Activated CD4-positive, alpha-beta T cell treated with anti-CD3 and anti-CD28 coated beads, Interleukin-2, Interleukin-6, amounts not matched to agents 100 ng/mL and 50 ng/mL, durations not matched to agents 16 hours and 8 hours (primary cell): ENCODE measurements at regions not wholly inside any gene's neighbourhood (a gene's known extent, or its start where the extent isn't known, plus 50 kb on each side); places are given as distances from the start of the nearest gene placed in this dataset.

Experiments used
- DNase-seq: peaks from one replicate; pipeline ENCODE4 v3.0.0-alpha.2; 2020

DNA sequence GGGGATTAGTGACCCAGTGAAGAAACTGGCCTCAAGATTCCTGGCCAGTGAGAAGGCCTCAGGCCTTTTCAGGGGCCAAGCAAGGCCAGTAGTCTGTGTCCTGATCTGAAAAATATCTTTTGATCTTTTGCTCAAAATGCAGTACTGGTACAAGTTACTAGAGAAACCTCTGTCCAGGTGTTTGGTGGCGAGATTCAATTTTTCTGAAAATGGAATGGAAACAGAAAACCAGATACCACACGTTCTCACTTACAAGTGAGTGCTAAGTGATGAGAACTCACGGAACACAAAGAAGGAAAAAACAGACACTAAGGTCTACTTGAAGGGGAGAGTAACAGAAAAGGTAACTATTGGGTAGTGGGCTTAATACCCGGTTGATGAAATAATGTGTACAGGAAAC is 463.4 kb downstream of the ZIC1 start:
- no peak for DNase-seq

DNA sequence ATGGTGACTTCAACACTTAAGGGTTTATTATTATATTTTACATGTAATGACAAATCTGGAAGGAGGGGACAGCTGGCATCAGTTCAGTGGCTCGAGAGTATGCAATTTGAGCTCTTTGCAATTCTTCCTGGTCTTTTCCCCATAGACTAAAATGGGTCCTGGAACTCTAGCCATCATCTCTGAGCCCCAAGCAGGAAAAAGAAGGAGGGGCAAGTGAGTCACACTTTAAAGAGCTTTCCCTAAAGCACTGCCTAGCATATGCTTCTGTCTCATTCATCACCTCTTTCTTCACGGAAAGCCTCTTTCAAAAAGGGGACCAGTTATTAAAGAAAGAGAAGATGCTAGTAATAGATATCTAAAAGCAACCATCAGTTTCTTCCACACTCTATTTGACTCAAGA is 466.3 kb downstream of the ZIC1 start:
- no peak for DNase-seq

DNA sequence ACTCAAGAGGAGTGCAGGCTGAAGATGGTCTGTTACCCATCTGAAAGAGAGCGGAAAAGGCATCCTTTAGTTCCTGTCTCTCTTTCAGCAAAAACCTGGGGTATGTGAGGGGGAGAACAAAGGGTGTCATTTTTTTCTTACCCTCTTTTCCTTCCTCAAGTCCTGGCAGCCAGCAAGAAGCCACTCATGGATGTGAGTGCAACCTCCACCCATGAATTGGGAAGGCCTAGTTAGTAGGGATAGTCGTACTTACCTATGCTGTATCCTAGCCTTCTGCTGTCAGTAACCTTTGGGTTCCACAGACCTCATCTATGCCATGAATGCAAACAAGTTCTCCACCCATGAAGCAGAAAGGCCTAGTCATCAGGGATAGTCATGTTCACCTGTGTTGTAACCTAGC is 472.8 kb downstream of the ZIC1 start:
- no peak for DNase-seq

DNA sequence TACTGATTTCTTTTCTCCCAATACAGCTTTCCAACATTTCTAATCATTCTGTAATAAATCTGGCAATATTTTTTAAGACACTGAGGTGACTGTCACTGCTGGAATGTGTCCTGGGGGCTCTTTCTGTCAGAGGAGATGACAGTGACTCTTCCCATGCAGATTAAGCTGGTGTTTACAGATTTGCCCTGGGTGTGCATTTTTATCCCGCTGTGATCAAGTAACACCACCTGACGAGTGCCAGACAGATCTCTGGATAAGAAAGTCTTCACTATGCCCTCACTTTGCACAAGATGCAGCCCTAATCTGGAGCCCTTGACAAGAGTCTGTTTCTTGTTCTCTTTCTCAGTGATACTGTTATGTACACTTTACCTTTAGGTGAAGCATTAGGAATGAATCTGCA is 477.7 kb downstream of the ZIC1 start:
- DNase-seq, result no peak

DNA sequence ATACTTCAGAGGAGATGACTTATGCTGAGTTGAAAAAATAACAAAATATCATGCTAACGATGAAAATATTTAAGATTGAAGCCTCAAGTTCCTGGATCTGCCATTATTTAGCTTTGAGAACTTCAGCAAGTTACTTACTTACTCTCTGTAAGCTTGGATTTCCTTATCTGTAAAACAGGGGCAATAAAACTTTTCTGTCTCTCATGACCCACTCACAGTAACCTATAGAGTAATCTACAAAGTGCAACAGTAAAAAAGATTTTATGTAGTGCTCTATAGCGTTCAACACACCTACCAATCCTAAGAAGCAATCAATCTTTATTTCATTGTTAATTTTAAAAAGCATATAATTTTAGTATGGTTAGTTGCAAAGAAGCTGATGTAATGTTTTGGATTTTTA is 478.6 kb downstream of the ZIC1 start:
- no peak for DNase-seq

DNA sequence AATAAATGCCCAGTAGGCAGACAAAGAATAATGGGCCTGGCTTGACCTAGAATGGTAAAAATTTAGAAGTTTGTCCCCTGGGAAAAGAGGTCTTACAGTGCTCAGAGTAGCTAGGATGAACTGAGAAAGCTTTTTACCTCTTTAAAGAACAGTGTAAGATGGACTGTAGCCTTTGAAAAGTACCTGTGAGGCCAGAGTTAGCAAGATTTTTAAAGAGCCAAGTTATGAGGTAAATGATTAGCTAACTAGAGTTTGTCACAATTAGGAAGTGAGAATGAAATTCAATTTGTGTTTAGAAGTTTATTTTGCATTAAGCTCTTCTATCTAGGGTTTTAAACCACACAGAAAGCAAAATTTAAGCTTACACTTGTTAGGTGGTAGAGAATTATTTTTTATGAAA is 480.9 kb downstream of the ZIC1 start:
- no peak for DNase-seq

DNA sequence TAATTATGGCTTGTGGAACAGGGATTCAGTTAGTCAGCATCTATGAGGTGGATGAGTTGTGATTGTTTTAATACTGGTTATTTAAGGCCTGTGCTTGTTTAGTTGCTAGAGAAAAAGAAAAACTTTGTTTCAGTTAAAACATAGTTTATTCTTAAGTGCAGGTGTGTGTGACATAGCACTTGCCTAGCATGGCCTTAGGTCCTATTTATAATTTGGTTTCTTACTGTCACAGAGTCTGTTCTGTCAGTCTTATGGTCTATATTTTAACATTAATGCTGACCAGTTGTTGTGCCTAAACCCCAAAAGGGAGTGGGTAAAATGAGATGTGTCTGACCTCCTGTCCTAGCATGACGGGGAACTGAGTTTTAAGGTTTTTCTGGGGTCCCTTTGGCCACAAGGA is 486.3 kb downstream of the ZIC1 start:
- no peak for DNase-seq

DNA sequence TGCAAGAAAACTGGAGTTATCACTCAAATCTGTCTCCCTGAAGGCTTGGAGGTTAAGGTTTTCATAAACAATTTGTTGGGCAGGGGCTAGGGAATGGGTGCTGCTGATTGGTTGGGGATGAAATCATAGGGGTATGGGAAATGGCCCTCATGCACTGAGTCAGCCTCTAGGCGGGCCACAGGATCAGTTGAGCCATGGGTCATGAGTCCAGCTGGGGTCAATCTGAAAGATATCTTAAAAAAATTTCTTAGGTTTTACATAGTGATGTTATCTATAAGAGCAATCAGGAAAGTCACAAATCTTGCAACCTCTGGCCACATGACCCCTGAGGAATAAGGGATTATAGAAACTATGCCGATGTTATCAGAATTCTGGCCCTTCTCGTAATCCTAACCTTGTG is 491.7 kb downstream of the ZIC1 start:
- DNase-seq, result no peak

DNA sequence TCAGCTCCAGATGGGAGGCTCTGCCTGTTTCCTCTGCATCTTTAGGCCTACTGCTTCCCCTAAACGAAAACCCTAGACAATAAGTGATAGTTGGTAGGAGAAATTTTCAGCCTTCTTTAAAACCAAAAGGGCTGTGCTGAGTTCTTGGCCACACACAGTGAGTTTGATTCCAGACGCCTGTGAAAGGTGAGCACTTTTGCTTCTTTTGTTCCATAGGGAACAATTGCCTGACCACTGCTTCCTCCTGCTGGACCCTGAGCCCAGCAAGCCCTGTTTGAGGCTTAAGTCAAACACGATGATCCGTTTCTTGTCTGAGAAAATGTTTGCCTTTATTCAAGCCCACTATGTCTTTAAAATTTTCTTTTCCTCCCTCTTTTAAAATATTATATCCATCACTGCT is 493.9 kb downstream of the ZIC1 start:
- no peak for DNase-seq

DNA sequence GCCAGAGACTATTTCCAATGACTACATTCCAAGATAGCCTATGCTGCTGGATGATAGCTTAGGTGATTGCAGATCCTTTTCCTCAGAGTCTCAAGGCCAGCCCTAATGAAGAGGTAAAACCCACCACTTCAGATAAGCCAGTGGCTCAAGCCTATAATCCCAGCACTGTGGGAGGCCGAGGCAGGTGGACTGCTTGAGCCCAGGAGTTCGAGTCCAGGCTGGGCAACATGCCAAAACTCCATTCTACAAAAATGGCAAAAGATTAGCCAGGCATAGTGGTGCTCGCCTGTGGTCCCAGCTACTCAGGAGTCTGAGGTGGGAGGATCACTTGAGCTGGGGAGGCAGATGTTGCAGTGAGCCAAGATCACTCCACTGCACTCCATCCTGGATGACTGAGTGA is 495.3 kb downstream of the ZIC1 start:
- no peak for DNase-seq

DNA sequence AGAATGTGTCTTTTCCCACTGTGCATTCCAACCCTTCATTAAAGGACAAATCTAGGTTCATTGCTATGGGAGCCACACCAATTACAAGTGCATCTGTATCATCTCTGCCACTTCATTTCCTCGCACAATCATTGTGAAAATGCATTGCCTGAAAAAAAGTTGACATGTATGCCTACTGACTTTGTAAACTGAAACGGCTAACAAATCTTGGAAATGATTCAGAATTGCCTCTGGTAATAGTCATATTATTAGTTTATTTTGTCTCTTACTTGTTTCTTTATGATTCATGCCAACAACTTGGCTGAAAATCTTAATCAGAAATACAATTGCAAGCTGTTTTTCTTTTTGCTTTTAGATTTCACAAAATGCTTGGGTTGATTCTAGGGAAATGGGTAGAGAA is 497.1 kb downstream of the ZIC1 start:
- DNase-seq, result peak; percentile 51

DNA sequence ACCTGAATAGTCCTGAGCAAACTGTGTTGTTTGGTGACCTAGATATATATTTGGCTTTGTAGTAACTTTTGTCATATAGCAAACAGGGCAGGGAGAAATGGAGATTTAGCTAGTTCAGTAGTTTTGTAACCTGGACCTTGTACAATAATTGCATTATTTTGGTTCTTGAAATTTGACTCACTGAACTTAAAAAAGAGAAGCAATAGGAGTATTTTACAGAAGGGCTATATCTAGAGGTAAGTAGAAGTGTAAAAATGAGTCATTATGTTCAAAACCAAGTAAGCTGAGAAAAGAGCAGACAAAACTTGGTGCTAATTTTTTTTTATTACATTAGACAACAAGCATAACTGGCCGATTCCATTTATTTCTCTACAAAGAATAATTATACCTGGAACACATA is 505.4 kb downstream of the ZIC1 start:
- no peak for DNase-seq

DNA sequence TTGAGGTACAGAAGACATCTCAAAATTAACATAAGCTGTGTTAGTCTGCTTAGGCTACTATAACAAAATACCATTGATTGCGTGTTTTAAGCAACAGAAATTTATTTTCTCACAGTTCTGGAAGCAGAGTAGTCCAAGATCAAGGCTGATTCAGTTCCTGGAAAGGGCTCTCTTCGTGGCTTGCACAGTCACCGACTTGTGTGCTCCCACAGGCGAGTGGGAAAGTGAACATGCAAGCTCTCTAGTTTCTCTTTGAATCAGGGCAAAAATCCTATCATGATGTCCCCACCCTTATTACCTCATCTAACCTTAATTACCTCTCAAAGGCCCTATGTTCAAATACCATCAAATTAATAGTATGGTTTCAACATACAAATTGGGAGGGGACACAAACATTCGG is 505.9 kb downstream of the ZIC1 start:
- DNase-seq, result peak; percentile 2

DNA sequence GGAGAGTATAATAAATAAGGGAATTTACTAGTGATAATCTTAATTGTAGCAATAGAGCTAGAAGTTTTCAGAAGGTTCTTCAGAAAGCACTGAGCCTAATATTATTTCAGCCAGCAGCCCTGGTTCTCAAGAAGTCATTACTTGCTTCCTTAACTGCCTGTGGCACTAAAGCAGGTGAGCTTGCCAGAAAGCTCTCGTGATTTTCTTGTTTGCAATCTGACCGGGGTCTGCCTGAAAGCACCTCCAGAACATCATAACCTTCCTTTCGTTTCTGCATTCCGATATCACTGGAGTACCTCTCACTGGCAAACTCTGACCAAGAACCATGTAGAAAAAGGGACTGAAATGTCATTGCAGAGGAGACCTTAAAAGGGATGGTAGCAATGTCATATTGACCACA is 510.3 kb downstream of the ZIC1 start:
- no peak for DNase-seq

DNA sequence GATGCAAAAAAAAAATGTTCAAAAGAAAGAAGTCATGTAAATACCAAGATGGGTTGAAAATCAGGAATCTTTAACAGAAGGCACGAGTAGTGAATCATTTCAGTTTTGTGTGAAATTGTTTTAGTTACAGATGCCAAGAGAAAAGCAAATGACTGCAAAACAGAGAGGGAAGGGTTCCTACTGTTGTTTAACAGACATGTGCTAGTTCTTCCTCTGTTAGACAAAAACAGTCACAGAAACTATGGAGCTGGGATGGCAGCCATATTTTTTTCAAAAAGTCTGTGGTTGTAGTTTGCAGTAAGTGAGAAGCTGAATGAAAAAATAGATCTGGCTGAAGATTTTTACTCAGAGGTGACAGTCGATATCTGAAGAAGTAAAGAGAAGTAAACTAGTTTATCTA is 511.9 kb downstream of the ZIC1 start:
- no peak for DNase-seq

DNA sequence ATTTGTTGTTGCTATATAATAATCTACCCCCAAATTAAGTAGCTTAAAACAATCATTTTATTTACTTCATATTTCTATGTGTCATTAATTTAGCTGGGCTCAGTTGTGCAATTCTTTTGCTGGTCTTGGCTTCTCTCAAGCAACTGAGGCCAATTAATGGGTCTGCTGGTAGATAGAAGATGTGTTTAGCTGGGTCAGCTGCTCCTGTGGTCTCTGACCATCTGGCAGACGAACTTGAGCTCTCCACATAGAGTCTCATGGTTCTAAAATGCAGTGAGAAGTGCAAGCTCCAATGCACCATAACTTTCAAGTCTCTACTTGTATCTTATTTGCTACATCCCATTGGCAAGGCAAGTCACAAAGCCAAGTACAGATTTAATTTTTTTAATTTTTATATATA is 515.6 kb downstream of the ZIC1 start:
- DNase-seq, result no peak

DNA sequence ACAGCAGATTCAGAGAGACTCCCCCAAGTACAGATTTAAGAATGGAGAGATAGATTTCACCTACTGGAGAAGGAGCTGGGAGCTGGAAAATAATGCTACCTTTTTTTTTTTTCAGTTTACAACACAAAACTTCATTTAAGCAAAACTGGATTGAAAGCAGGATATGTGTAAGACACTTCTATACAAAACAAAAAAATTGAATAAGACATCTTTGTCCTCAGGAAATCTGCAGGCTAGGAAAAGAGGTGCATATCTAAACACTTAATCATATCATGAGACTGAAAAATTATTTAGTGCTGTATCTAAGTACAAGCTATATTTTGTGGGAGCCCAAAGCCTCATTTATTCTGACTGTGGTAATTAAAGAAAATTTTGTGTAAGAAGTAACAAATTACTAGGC is 516.1 kb downstream of the ZIC1 start:
- no peak for DNase-seq

DNA sequence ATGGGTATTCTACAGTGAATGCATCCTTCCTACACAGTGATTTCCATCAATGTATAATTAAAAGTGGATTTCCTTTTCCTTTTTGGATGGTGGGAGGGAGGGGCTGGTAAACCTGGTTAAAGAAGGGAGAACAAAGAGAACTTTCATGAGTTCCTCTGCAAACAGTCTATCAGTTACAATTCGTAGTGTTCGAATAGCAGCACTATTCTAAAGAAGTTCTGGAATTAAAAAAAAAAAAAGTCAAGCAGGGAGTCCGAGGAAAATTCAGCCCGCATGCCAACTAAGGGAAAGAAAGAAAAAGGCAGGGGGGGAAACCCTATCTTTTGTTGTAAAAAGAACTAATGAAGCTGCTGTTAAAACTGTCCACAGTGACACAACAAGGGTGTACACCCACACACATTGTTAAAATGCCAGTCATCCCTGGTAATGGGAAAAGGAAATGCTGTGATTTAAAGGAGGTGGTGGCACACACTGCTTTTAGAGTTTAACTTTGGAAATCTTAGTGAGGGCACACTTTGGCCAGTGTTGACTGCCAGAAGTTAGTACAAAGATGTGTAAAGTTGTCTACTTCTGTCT is 521.2 kb downstream of the ZIC1 start:
- DNase-seq, result no peak

DNA sequence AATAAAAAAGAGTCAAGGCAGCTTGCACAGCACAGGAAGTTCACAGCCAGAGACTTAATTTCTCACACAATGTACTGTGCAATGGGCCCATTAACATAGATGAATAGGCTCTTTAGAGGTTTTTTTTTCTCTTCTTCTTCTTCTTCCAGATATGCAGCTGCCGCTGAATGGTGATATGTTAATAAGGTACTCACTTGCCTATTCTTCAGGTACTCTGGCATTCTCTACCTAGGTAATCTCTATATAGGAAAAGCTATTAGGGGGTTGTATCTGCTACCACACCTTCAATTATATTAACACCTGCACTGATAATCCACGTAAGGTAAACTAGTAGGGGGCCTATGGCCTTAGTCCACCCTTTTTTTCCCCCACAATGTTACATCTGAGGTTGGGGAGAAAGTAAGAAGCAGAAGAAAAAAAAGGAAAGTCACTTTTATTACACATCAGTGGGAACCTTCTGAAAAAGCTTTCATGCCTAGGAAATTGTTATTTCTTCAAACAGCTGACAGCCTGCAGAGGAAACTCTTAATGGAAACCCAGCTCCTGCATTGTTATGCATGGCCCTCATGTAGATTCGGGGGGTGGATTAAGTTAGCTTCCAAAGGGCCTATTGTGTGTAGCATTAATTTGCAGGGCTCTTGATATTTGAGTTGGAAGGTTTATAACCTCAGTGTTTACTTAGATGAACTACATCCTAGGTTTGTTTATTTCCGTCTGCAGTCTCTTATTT is 525.5 kb downstream of the ZIC1 start:
- no peak for DNase-seq

DNA sequence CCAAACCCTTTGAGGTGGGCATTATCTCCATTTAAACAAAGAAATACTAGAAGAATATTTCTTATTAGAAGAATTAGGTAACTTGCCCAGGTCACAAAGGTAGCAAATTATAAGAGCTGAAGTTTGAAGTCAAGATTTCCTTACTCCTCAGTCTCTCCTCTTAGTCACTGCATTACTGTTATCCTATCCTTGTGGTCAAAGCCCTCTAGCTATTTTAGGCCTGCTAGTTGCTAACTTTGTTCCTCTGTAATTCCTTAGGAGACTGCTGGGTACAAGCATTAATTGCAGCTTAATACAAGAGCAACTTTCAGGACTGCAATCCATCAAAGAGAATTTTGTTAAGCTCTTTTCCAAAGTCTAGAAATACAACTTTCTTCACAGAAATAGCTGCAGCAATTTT is 528.2 kb downstream of the ZIC1 start:
- DNase-seq, result no peak

DNA sequence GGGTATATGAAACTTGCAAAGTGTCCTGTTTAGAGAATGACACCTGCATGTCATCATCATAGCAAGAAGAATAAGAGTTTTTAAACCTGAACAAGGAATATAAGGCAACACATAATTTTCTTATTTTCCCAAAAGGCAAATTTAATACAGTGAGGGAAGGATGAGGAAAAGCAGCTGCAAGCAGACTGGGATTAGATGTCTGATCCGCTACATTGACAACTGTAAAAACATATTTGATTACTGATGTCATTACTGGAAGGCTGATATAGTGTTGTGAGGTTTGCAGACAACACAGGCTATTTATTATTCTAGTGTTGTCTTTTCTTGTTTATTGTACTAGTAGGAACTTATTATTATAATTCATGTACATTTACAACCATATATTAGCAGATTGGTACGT is 528.7 kb downstream of the ZIC1 start:
- no peak for DNase-seq

DNA sequence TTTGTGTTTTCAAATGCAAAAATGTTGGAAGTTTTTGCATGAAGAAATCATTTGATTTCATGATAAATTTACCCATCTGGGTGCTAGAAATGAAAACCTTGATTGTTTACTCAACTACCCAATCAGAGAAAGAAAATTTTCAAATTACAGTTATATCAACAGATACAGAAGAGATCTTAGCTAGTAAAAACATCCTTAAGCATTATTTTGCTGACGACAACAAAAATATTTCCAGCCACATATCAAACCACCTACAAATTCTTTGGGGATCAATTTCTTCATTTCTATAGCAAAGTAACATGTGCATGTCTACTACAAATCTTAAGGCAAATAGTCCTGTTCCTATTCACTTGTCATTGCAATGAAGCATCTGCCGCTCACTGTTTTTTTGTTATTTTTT is 530.3 kb downstream of the ZIC1 start:
- no peak for DNase-seq

DNA sequence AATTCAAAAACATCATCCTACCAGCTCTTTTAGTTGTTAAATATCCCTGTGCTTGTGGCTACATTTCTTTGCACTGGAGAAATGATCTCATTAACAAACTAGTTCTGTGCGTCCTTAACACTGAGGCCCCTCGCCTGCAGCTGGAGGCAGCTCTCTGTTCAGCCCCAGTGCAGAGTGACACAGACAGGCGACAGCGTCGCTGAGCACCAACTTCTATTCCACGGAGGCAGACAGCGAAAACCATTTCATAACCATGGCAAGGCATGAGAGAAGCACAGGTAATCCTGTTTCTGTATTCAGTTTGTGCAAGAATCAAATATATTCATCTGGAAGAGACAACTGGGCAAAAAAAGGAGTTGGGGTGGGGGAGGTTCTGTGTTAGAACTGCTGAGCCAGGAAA is 530.7 kb downstream of the ZIC1 start:
- DNase-seq, result no peak

DNA sequence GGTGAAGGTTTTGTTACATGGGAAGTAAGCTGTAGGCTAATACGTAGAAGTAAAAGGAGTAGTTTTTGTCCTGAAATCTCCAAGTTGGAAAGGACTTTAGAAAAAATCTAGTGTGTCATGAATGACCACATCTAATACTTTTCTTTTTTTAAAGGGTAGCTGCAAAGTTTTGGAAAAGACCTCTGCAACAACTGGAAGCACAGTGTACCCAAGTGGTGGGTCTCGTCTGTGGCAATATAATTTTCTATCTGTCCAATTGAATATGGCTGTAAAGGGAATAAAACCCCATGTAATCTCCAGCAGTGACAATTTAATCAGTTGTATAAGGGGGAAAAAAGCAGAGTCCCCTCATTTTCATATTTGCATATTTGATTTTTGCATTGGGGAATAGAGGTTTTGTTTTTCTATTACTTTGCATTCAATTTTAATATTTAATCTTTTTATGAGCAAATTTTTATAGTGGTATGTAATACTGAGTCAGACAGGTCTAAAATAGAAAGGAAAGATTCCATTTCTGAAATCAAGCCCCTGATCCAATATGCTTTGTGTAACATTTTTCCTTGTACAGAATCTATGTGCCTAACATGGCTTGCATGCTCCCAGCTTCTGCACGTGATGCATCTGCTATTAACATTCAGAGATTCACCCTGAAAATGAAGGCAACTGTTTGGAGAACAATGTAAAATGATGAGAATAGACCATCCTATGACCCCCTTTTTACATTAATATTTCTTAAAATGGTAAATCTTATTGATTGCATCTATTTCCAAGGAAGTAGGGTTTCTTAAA is 531.4 kb downstream of the ZIC1 start:
- DNase-seq, result no peak

DNA sequence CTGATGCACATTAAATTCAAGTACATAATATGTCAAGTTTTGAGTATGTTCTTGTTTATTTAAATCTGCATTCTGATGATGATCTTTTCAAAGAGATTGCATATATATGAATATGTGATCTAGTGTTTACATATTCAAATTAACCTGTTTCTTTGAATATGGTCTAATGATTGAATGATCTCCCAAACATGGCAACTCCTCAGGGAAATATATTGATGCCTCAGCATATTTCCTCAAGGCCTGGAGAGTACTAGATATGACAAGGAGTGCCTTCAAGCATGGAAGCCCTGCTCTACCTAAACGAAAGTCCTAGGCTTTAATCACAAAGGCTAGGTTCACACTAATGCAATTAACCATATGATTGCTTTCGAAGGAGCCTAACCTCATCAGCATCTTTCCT is 532.8 kb downstream of the ZIC1 start:
- no peak for DNase-seq
